GM13976 (cell line): ENCODE measurements at regions not wholly inside any gene's neighbourhood (a gene's known extent, or its start where the extent isn't known, plus 50 kb on each side); places are given as distances from the start of the nearest gene placed in this dataset.

Experiments
- DNase-seq: peaks from one replicate; pipeline ENCODE4 v3.0.0; 2012; ENCODE audit warnings: low spot score
- CTCF ChIP-seq: IDR thresholded peaks from 2 replicates; pipeline ENCODE4 v1.5.1; 2012; ENCODE audit warnings: borderline replicate concordance, mild to moderate bottlenecking; ENCODE audit not compliant: insufficient read depth; ENCODE audit errors: extremely low read depth, missing control alignments, control extremely low read depth
- in situ Hi-C: fragments of 300-500 bp; cut with MboI; formaldehyde crosslinking; loops from one replicate; pipeline ENCODE4 v1.12.0; 2022; ENCODE audit warnings: low sequenced_read_pairs, mixed read lengths, inconsistent platforms; ENCODE audit not compliant: unreplicated experiment

GRCh38 chr12:24423611-24424010 lies 474.1 kb upstream of the SOX5 start:
- TF ChIP-seq CTCF, result no peak
- in situ Hi-C loops, result no loop called here
- no peak for DNase-seq

GRCh38 chr12:24421759-24422158 lies 472.3 kb upstream of the SOX5 start:
- no peak for TF ChIP-seq CTCF
- no peak for DNase-seq
- in situ Hi-C loops, result no loop called here

- no peak for TF ChIP-seq CTCF
- in situ Hi-C loops, result no loop called here
- no peak for DNase-seq
Observed at GRCh38 chr12:24418157-24418556, 468.7 kb upstream of the SOX5 start.

GRCh38 chr12:24416423-24417109 lies 467.1 kb upstream of the SOX5 start:
- no peak for DNase-seq

DNA sequence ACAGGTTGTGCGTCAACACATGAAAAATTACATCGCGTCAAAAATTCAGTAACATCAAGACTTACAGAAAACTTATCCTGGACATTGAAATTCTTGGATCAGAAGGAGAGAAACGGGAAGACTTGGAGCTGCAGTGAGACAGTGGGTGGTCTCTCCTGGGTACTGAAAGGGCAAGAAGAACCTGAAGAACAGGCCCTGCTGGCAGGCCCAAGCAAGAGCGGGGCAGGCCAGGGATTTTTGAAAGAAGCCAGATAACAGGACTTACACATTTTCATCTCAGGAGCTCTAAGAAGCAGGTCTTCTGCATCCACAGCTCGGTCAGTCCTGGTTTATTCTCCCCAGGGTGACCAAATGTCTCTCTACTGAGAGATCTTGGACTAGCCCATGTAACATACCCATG lies 466.5 kb upstream of the SOX5 start:
- TF ChIP-seq CTCF, result no peak
- in situ Hi-C loops, result no loop called here
- no peak for DNase-seq

More at GRCh38 chr12:24416423-24417109, 467.1 kb upstream of the SOX5 start:
- no peak for TF ChIP-seq CTCF
- in situ Hi-C loops, result no loop called here

DNA sequence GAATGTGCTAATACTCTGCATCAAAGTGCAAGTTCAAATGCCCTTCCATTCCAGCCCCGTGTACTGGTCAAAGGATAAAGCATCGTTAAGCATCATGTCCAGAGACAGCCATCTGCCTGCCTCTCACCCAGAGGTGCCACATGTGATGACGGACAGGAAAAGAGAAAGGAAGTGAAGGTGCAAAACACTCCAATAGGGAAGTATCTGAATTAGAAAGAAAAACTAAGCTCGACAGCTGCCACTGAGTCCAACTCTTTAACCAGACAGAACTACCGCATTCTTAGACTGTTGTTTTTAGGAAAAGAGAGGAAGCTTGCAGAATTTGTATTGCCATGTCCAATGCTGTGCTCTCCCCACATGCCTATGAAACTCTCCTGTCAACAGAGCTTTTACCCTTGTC lies 465.0 kb upstream of the SOX5 start:
- in situ Hi-C loops, result no loop called here
- no peak for DNase-seq
- TF ChIP-seq CTCF, result no peak
